Peyer's patch (tissue), 4 donors: ENCODE measurements at regions not wholly inside any gene's neighbourhood (a gene's known extent, or its start where the extent isn't known, plus 50 kb on each side); places are given as distances from the start of the nearest gene placed in this dataset.

Experiments
- CTCF ChIP-seq, 6 experiments: fragments of 450-650 bp in 4 of 6; fragments of 200-600 bp in 2 of 6; sonication (generic) in 1 of 6; IDR thresholded peaks; one replicate each; pipeline ENCODE4 v1.5.1; 2017 to 2019; ENCODE audit warnings: antibody characterized with exemption in 6 of 6, mild to moderate bottlenecking in 3 of 6, moderate library complexity in 1 of 6
- POLR2A ChIP-seq, 2 donors: fragments of 450-650 bp; IDR thresholded peaks; one replicate each; pipeline ENCODE4 v1.5.1; 2017; ENCODE audit warnings: antibody characterized with exemption in 2 of 2, mild to moderate bottlenecking in 2 of 2, moderate library complexity in 2 of 2

GRCh38 chr5:71954329-71954728 lies 152.9 kb upstream of the MAP1B start:
- TF ChIP-seq CTCF (IDR thresholded peaks at IDR 0.05) (no peak), POLR2A (IDR thresholded peaks at IDR 0.05) (no peak)
